OCI-LY1 (cell line): ENCODE measurements at regions not wholly inside any gene's neighbourhood (a gene's known extent, or its start where the extent isn't known, plus 50 kb on each side); places are given as distances from the start of the nearest gene placed in this dataset.

Source experiments
- EZH2 ChIP-seq: fragments of 200-600 bp; sonication (generic), shearing (Covaris generic); IDR thresholded peaks from 2 replicates; pipeline ENCODE4 v1.8.0; 2017; ENCODE audit warnings: borderline replicate concordance, mixed run types, mild to moderate bottlenecking, antibody characterized with exemption, low read length, moderate library complexity, mixed read lengths
- TF ChIP-seq, protein P1 (sequence below): fragments of 200-600 bp; sonication (generic), shearing (Covaris generic); IDR thresholded peaks from 2 replicates; pipeline ENCODE4 v1.5.1; 2017; ENCODE audit warnings: mild to moderate bottlenecking, antibody characterized with exemption, low read length, moderate library complexity, mixed read lengths

DNA sequence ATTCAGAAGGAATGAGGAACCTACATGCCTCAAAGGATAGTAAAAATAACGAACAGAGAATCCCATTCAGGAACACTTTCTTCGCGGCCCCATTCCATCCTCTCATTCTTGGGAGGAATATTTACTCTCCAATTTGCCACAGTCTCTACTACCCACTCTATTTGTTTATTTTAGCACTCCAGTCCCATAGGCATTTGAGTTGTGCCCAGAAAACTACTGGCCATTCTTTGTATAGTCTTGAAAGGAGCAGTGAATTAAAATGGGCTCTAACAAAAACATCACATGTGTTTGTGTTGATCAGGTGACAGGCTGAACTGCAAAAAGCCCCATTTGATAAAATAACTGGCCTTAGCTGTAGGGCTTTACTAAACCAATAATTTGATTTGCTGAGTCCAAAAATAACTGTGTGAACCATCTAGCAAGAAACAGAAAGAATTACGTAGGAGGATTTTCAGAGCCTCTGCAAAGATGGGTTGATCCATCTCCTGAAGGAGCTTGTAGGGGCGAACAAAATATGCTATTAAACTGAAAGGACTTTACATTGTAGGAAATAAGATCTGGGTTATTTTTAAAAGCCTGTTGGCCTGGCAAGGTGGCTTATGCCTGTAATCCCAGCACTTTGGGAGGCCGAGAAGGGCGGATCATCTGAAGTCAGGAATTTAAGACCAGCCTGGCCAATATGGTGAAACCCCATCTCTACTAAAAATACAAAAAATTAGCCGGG is 142.3 kb upstream of the CPNE8 start:
- no peak for TF ChIP-seq EZH2
- TF ChIP-seq, protein P1, sequence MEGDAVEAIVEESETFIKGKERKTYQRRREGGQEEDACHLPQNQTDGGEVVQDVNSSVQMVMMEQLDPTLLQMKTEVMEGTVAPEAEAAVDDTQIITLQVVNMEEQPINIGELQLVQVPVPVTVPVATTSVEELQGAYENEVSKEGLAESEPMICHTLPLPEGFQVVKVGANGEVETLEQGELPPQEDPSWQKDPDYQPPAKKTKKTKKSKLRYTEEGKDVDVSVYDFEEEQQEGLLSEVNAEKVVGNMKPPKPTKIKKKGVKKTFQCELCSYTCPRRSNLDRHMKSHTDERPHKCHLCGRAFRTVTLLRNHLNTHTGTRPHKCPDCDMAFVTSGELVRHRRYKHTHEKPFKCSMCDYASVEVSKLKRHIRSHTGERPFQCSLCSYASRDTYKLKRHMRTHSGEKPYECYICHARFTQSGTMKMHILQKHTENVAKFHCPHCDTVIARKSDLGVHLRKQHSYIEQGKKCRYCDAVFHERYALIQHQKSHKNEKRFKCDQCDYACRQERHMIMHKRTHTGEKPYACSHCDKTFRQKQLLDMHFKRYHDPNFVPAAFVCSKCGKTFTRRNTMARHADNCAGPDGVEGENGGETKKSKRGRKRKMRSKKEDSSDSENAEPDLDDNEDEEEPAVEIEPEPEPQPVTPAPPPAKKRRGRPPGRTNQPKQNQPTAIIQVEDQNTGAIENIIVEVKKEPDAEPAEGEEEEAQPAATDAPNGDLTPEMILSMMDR = no peak
